GM21576 (cell line): ENCODE measurements at regions not wholly inside any gene's neighbourhood (a gene's known extent, or its start where the extent isn't known, plus 50 kb on each side); places are given as distances from the start of the nearest gene placed in this dataset.
"Not testable (repeated sequence)": the region's sequence is repeated elsewhere in the genome, so short reads cannot be mapped to it uniquely, and the experiment has no call there.

ENCODE experiments used
- ATAC-seq: cut with Tn5 transposase; IDR thresholded peaks from one replicate; pipeline ENCODE4 v1.9.1; 2021; ENCODE audit warnings: mild to moderate bottlenecking, moderate library complexity; ENCODE audit not compliant: unreplicated experiment

DNA sequence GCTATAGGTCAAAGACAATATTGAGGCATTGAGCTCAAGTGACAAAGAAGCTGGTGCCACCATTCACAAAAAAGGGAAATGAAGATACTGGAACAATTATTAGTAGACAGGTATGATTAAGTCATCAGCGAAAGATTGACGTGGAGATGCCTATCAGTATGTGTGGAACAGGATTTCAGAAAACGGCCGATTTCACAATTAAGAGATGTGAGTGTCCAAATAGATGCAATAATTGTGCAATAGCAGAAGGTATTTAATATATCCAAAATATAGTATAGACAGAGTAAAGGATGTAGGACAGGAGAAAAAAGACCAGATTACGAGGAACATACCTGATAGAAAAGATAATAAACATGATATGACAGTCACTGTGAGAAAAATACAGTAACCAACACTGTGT lies 433.1 kb downstream of the C12orf50 start:
- no peak for ATAC-seq

DNA sequence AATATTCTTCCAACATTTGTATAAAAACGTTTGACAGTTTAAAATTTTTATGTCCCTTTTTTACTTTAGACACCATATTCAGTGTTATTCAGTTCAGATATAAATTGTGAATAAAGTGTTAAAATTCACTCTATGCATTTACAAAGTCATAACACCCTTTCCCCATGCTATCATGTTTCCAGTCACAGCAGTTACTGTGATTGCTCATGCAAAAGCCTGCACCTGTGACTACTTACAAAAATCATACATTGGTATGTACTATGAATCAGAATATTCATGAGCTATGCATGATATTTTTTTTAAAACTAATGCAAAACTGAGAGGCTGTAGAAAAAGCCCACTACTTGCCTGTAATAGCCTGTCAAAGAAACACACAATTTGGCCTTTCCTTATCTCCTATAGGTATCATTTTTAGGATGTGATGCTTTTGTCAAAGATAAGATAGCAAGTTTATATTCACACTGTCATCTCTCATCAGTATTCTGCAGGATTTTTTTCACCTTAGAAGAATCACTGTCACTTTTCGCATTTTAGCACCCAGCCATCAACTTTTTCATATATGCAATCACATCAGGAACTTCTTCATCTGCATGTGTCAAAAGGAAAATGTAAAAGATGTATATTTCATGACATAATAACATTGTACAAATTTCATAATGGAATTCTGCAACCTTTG lies 443.2 kb downstream of the C12orf50 start:
- no peak for ATAC-seq

DNA sequence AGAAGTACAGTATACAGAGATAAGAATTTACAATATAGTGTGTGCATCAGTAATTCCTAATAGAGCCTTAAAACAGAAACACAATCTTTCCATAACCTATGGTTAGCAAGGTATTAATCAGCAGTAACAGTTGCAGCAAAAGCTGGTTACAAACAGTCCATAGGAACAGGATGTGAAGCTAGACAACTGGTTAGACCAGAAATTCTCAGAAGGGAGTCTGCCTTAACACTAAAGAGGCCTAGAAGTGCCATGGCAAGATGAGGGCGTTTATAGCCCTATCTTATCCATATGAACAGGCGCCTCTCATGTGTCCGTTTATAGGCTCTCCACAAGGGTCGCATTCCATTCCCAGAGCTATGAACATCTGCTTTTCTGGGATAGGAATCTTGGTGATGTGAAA lies 450.1 kb downstream of the C12orf50 start:
- not testable (repeated sequence) for ATAC-seq

DNA sequence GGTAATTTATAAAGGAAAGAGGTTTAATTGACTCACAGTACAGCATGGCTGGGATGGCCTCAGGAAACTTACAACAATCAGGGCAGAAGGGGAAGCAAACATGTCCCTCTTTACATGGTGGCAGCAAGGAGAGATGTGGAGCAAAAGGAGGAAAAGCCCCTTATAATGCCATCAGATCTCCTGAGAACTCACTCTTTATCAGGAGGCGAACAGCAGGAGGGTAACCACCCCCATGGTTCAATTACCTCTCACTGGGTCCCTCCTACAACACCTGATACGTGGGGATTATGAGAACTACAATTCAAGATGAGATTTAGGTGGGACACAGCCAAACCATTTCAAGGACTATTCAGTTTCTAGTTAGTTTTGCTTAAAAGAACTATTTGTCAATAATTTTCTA lies 453.3 kb downstream of the C12orf50 start:
- ATAC-seq = no peak

DNA sequence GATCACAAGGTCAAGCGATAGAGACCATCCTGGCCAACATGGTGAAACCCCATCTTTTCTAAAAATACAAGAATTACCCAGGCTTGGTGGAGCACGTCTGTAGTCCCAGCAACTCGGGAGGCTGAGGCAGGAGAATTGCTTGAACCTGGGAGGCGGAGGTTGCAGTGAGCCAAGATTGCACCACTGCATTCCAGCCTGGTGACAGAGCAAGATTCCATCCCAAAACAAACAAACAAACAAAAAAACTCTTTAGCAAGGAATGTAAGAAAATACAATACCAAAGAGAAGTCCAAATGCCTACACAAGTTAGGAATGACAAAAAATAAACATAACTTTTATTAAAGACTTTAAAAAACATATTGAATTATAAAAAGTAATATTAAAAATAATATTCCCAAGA lies 462.3 kb downstream of the C12orf50 start:
- ATAC-seq = not testable (repeated sequence)

DNA sequence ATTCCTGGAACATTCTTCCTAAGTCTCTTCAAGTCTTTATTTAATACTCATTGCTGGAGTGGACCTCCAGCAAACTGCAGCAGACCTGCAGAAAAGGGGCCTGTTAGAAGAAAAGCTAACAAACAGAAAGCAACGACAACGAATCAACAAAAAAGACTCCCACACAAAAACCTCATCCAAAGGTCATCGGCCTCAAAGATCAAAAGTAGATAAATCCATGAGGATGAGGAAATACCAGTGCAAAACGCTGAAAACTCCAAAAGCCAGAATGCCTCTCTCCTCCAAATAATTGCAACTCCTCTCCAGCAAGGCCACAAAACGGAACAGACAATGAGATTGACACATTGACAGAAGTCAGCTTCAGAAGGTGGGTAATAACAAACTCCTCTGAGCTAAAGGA lies 472.2 kb downstream of the C12orf50 start:
- ATAC-seq = no peak

DNA sequence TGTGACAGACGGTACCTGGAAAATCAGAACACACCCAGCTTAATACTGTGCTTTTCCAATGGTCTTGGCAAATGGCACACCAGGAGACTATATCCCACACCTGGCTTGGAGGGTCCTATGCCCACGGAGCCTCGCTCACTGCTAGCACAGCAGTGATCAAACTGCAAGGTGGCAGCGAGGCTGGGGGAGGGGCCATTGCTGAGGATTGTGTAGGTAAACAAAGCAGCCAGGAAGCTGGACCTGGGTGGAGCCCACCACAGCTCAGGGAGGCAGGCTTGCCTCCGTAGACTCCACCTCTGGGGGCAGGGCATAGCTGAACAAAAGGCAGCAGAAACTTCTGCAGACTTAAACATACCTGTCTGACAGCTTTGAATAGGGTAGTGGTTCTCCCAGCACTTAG lies 498.0 kb downstream of the C12orf50 start:
- not testable (repeated sequence) for ATAC-seq

DNA sequence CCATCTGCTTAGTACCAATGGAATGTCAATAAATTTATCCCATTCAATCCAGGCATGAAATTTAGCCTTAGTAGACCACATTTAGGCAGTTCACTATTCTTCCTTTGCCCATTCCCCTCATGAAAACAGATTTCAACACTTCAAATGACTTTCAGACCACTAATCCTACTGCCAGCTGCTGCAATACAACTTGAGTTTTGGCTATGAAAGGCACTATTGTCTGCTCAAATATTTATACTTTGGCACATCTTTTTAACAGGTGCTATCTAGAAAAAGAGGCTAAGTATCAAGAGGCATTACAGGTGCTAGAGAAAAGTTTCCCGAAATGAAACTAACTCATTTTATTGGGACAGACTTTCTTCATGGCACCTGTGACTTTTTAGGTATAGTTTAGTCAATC lies 499.8 kb downstream of the C12orf50 start:
- no peak for ATAC-seq

DNA sequence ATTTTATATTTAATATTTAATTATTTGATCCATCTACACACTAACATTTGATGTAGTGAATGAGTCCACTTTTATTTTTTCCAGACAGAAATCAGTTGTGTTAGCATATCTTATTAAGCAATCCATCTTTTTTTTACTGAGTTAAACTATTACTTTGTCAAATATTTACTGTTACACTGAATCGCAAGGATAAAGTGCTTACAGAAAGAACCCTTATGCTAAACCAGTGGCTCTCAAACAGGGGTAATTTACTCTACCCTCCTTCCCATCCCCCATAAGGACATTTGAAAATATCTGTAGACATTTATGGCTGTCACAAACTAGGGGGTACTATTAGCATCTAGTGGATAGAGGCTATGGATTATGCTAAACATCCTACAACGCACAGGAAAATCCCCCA lies 508.2 kb downstream of the C12orf50 start:
- no peak for ATAC-seq

DNA sequence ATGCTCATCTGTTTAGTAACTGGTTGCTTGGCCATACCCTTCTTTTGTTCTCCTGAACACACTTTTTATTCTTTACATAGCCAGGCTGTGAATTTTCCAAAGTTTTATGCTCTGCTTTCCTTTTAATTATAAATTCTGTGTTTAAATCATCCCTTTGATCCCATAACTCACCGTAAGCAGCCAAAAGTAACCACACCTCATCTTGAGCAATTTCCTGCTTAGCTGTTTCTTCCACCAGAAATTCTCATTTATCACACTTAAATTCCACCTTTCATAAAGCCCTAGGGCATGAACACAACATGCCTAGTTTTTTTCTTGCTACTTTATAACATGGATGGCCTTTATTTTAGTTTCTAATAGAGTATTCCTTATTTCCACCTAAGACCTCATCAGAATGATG lies 510.7 kb downstream of the C12orf50 start:
- no peak for ATAC-seq

DNA sequence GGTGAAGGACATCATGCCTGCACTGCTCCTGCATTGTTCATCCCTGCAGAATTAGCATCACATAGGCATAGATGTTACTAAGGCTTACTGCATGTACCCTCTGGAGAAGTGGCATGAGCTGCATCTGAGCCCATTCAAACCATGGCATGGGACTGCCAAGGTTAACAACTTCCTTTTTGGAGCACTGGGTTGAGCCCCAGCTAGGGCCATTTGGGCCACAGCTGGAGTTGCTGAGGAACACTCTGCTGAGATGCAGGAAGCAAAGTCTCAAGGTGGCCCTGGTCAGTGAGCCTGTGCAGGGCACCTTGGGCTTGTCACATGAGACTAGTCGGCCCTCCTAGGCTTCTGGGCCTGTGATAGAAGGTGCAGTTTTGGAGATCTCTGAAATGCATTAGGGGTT lies 511.2 kb downstream of the C12orf50 start:
- no peak for ATAC-seq

DNA sequence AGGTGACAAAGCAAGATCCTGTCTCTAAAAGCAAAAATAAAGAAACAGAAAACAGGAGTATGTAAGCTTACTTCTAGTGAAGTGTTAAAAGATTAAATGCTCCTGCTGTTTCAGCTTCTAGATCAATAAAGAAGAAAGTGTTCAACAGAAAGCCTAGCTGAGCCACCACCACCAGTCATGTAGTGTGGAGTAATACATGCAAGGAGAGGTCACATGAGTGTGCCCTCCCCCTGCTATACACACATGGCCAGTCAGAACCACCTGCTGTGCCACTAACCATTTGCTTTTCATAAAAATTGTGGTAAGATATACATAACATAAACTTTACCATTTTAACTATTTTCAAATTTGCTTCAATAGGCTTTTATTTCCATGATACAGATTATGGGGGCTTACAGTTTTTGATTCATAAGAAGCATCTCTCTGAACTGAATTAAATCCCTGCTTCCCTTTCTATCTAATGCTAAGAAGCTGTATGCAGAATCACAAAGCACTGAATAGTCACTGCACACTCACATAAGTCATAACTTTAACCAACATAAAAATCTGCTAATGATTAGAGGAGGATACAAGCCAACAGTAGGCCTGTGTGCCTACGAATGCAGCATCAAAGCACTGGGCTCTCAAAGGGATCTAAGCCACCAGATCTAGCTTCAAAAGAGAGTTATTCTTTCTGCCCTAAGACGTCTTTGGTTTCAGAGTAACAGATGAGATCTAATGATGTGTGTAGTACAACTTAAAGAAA lies 515.5 kb downstream of the C12orf50 start:
- no peak for ATAC-seq

DNA sequence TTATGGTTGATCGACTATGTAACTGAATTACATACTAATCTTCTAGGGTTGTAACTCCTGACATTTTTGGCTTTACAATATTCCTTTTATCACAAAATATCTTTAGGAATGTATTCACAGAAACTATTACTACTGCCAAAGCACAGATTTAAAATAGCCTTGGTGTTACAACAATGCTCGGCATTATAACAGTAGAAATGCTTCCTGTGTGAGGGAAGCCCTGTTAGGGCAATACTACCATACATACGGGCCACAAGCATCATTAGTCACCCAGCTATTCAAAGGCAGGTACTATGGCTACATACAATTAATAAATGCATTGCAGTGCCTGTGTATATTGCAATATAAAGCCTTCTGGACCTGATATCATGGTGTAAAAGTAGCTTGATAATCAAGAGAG lies 517.8 kb downstream of the C12orf50 start:
- ATAC-seq = no peak

DNA sequence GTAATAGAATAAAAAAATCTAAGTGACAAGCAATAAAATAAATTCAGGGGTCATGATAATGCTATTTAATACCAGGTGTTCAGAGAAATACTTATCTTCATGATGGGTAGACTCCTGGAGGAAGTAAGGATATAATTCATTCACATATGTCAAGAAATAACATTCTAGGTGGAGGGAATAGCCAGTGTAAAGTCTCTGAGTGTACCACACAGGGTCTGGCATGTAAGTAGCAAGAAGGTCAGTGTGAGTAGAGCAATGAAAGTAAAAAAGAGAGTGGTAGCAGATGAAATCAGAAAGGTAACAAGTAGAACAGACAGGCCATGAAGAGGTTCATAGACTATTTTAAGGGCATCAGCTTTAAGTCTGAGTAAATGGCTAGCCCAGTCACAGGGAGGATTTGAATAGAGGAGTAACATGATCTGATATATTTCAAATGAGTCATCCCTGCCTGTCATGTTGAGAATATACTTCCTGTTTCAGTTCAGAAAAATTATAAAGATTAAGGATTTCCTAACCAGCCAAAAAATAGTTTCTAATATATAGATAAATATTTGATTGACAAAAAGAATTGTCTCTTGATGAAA lies 519.9 kb downstream of the C12orf50 start:
- peak; percentile 57 for ATAC-seq

DNA sequence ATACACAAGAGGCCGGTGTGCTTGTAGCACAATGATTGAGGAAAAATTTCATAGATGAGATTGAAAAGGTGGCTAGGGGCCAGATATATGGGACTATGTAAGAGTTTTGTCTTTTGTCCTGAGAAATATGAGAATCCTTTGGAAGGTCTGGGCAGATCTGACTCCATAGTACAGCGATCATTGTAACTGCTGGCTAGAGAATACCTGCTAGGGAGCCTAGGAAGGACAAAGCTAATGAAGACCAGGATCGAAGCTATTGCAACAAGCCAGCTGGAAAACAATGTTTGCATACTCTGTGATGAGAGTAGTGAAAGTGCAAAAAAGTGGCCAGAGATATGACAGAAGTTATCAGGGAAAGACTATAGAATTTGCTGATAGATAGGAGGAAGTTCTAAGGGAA lies 537.6 kb downstream of the C12orf50 start:
- no peak for ATAC-seq

DNA sequence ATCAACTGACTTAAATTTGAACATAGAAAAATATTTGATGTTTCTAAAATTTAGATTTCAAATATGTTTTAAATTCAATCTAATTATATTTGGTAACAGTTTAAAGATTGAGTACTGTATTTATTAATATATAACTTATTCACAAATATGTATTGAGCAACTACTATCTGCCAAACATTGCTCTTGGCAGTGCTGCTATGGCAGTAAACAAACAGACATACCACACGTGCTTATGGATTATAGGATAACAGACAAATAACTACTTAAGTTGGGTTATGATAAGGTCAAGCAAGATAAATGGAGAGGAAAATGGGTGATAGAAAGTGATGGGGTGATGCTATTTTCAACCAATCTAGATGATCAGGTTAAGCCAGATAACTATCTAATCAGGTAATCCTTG lies 538.1 kb downstream of the C12orf50 start:
- ATAC-seq = no peak

DNA sequence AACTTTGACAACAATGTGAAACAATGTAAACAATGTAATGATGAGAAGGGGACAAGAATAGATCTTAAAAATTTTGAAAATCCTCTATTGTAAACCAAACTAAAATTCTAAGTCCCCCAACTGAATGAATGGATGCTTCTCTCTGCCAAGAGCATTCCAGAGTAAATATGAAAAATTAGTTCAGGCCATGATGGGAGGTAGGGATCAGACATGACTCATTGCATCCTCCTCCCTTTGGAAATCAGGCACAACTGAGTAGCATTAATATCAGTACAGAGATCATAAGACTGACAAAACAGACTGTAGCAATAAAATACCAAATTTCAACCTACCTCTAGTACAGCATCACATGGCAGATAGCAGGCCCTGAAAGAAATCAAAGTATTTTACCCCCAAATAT lies 559.9 kb downstream of the C12orf50 start:
- ATAC-seq = no peak

DNA sequence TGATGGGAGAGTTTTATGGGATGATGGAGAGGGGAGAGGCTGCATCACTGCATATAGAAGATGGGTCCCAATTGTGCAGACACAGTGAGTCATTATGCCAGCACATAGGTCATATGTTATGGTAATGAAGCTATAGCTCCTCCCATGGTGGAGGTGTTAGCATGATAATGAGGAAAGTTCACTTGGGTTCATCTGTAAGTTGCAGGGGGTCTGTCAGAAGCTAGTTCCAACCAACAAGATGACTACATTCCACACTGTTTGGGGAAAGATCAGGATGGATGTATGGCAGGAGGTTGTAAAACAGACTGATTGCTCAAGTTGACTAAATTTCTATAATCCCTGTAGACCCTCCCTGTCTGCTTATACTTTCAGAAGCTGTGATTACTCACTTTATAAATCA lies 561.3 kb downstream of the C12orf50 start:
- no peak for ATAC-seq

DNA sequence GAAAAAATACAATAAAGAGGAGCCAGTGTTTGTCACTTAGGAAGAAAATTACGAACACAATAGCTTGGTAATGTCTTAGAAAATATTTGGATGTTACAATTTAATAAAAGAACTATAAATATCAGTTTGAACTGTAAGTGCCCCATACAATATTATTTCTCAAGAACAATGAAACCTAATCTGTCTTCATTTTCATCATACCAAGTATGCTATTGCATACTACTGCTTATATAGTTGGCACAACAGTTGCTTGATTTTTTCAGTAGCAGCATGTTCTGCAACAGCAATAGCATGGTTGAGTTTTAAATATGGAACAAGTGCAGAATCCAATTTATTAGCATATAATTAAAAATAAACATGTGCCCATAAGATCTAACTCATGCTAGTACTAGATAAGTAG lies 564.6 kb downstream of the C12orf50 start:
- no peak for ATAC-seq

DNA sequence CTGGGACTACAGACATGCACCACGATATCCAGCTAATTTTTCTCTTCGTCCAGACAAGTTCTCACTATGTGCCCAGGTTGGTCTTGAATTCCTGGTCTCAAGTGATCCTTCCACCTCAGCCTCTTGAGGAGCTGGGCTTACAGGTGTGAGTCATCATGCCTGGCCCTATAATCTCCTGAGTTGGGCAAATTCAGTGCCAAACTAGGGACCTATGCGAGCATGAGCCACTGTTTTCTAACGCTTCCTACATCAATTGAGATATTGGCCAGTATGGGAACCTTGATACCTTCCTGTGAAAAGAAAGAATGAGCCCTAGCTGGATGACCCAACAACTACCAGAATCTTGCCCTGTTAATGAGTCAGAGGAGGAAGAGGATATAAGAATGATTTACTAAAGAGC lies 585.2 kb downstream of the C12orf50 start:
- no peak for ATAC-seq

DNA sequence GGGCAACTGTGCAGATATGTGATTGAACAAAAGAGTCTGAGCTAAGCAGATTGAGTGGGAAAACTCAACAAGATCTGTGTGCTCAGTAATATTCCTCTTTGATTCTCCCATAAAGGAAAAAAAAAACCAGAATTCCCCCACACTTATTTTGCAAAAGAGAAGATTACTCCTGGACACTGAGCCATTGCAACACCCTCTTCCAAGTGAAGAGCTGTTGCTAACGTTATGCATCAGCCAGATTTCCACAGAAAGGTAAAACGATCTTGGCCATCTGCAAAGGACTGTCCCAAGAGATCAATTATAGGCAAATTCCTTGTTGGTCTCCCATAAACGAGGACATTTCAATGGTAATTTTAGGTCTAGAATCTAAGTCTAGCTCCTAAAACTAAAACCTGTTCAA lies 587.7 kb downstream of the C12orf50 start:
- ATAC-seq = no peak
